AG10803 (cell line): ENCODE measurements at regions not wholly inside any gene's neighbourhood (a gene's known extent, or its start where the extent isn't known, plus 50 kb on each side); places are given as distances from the start of the nearest gene placed in this dataset.

Experiments
- DNase-seq: peaks from one replicate; pipeline ENCODE4 v3.0.0; 2010; ENCODE audit warnings: low read depth
- H3K4me3 ChIP-seq: 2 replicates; pipeline ENCODE4 v1.5.1; 2011; ENCODE audit warnings: mild to moderate bottlenecking, low read length, control low read depth
- CTCF ChIP-seq: conservative IDR thresholded peaks from 2 replicates; pipeline ENCODE4 v1.5.1; 2011; ENCODE audit warnings: mild to moderate bottlenecking, low read length, control low read depth, inconsistent platforms

GRCh38 chr6:105476978-105477377, 74.1 kb upstream of the PREP start:
- no peak for TF ChIP-seq CTCF
- no peak overlapping the region for H3K4me3 ChIP-seq
- DNase-seq, result no peak

- no peak for TF ChIP-seq CTCF
- no peak overlapping the region for H3K4me3 ChIP-seq
- peak; percentile 80 for DNase-seq
Observed at GRCh38 chr6:105474234-105474633, 71.4 kb upstream of the PREP start.

- H3K4me3 ChIP-seq, result no peak overlapping the region
- DNase-seq, result no peak
- no peak for TF ChIP-seq CTCF
Observed at GRCh38 chr6:105469946-105470345, 67.1 kb upstream of the PREP start.

- TF ChIP-seq CTCF, result no peak
- H3K4me3 ChIP-seq, result no peak overlapping the region
- no peak for DNase-seq
Observed at GRCh38 chr6:105468850-105469249, 66.0 kb upstream of the PREP start.

GRCh38 chr6:105460860-105461259, 58.0 kb upstream of the PREP start:
- no peak for DNase-seq
- no peak for TF ChIP-seq CTCF

GRCh38 chr6:105459864-105460263, 57.0 kb upstream of the PREP start:
- peak; percentile 50 for DNase-seq
- H3K4me3 ChIP-seq, result no peak overlapping the region
- TF ChIP-seq CTCF, result no peak

More at GRCh38 chr6:105460860-105461259, 58.0 kb upstream of the PREP start:
- no peak overlapping the region for H3K4me3 ChIP-seq

- H3K4me3 ChIP-seq, result no peak overlapping the region
- no peak for DNase-seq
- no peak for TF ChIP-seq CTCF
Observed at GRCh38 chr6:105459049-105459448, 56.2 kb upstream of the PREP start.
